GM23248 (cell line): ENCODE measurements at regions not wholly inside any gene's neighbourhood (a gene's known extent, or its start where the extent isn't known, plus 50 kb on each side); places are given as distances from the start of the nearest gene placed in this dataset.

Experiments used
- EZH2 ChIP-seq: fragments of 200-600 bp; sonication (generic); IDR thresholded peaks from 2 replicates; pipeline ENCODE4 v1.6.1; 2018; ENCODE audit warnings: antibody characterized with exemption, mild to moderate bottlenecking; ENCODE audit not compliant: insufficient read depth, poor library complexity, severe bottlenecking
- EZH2phosphoT487 ChIP-seq: fragments of 200-600 bp; sonication (generic); IDR thresholded peaks from 2 replicates; pipeline ENCODE4 v1.6.1; 2018; ENCODE audit warnings: antibody characterized with exemption, moderate library complexity, mild to moderate bottlenecking, low read depth; ENCODE audit not compliant: insufficient read depth

GRCh38 chr20:12016291-12016690, 98.6 kb downstream of the BTBD3 start:
- no peak for TF ChIP-seq EZH2
- no peak for TF ChIP-seq EZH2phosphoT487
